ENCODE measurements at regions not wholly inside any gene's neighbourhood (a gene's known extent, or its start where the extent isn't known, plus 50 kb on each side); places are given as distances from the start of the nearest gene placed in this dataset.
"Not testable (repeated sequence)": the region's sequence is repeated elsewhere in the genome, so short reads cannot be mapped to it uniquely, and the experiment has no call there.

DNA sequence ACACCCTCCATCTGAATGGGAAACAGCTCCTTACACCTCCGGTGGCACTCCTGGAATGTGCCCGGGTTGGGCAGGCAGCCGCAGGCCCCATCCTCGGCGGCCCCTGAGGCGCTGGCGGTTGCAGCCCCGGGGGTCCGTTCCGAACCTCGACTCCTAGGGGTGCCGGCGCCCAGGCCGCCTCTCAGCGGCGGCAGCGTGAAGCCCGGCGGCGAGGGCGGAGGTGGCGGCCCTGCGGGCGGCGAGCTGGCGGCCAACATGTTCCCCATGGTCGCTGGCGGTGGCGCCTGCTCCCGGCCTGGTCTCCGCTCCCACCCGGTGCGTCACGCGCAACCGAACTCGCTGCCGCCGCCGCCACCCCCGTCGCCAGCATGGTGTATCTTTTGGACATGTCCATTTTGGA is 165.2 kb downstream of the POTEH start:
- TF ChIP-seq, protein P1, sequence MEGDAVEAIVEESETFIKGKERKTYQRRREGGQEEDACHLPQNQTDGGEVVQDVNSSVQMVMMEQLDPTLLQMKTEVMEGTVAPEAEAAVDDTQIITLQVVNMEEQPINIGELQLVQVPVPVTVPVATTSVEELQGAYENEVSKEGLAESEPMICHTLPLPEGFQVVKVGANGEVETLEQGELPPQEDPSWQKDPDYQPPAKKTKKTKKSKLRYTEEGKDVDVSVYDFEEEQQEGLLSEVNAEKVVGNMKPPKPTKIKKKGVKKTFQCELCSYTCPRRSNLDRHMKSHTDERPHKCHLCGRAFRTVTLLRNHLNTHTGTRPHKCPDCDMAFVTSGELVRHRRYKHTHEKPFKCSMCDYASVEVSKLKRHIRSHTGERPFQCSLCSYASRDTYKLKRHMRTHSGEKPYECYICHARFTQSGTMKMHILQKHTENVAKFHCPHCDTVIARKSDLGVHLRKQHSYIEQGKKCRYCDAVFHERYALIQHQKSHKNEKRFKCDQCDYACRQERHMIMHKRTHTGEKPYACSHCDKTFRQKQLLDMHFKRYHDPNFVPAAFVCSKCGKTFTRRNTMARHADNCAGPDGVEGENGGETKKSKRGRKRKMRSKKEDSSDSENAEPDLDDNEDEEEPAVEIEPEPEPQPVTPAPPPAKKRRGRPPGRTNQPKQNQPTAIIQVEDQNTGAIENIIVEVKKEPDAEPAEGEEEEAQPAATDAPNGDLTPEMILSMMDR (IDR thresholded peaks at IDR 0.05): not testable (repeated sequence)
- not testable (repeated sequence) for TF ChIP-seq ZFX (IDR thresholded peaks at IDR 0.05; ENCODE audit: borderline replicate concordance)
